Transverse colon (tissue), 4 donors: ENCODE measurements at regions not wholly inside any gene's neighbourhood (a gene's known extent, or its start where the extent isn't known, plus 50 kb on each side); places are given as distances from the start of the nearest gene placed in this dataset.
"Not testable (repeated sequence)": the region's sequence is repeated elsewhere in the genome, so short reads cannot be mapped to it uniquely, and the experiment has no call there.

ENCODE experiments used
- EP300 ChIP-seq: sonication (generic); formaldehyde crosslinking; IDR thresholded peaks from one replicate; pipeline ENCODE4 v1.6.1; 2017; ENCODE audit warnings: antibody characterized with exemption, low read depth
- POLR2A ChIP-seq: fragments of 450-650 bp; IDR thresholded peaks from one replicate; pipeline ENCODE4 v1.6.1; 2016; ENCODE audit warnings: antibody characterized with exemption, mild to moderate bottlenecking, moderate library complexity
- POLR2AphosphoS5 ChIP-seq, 3 donors: sonication (generic); formaldehyde crosslinking; IDR thresholded peaks; one replicate each; pipeline ENCODE4 v1.6.1; 2016; ENCODE audit warnings: antibody characterized with exemption in 3 of 3
- TF ChIP-seq, protein P1 (sequence below), 5 experiments: fragments of 200-600 bp in 3 of 5; fragments of 450-650 bp in 2 of 5; sonication (generic) in 3 of 5; IDR thresholded peaks; 1 replicate in 2 of 5; 2 replicates in 3 of 5; pipeline ENCODE4 v1.5.1; 2016 to 2017; ENCODE audit warnings: antibody characterized with exemption in 5 of 5, inconsistent platforms in 3 of 5, mild to moderate bottlenecking in 2 of 5, moderate library complexity in 1 of 5

DNA sequence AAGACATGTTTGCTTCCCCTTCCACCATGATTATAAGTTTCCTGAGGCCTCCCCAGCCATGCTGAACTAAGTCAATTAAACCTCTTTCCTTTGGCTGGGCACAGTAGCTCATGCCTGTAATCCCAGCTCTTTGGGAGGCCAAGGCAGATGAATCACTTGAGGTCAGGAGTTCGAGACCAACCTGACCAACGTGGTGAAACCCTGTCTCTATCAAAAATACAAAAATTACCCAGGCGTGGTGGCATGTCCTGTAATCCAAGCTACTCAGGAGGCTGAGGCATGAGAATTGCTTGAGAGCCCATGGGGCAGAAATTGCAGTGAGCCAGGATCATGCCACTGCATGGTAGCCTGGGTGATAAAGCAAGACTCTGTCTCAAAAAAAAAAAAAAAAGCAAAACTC is 130.2 kb upstream of the CDKN3 start:
- TF ChIP-seq, protein P1, sequence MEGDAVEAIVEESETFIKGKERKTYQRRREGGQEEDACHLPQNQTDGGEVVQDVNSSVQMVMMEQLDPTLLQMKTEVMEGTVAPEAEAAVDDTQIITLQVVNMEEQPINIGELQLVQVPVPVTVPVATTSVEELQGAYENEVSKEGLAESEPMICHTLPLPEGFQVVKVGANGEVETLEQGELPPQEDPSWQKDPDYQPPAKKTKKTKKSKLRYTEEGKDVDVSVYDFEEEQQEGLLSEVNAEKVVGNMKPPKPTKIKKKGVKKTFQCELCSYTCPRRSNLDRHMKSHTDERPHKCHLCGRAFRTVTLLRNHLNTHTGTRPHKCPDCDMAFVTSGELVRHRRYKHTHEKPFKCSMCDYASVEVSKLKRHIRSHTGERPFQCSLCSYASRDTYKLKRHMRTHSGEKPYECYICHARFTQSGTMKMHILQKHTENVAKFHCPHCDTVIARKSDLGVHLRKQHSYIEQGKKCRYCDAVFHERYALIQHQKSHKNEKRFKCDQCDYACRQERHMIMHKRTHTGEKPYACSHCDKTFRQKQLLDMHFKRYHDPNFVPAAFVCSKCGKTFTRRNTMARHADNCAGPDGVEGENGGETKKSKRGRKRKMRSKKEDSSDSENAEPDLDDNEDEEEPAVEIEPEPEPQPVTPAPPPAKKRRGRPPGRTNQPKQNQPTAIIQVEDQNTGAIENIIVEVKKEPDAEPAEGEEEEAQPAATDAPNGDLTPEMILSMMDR (IDR thresholded peaks at IDR 0.05), result not testable (repeated sequence)
- not testable (repeated sequence) for TF ChIP-seq POLR2A; POLR2AphosphoS5 (IDR thresholded peaks at IDR 0.05); EP300
